SK-N-SH (cell line): ENCODE measurements at regions not wholly inside any gene's neighbourhood (a gene's known extent, or its start where the extent isn't known, plus 50 kb on each side); places are given as distances from the start of the nearest gene placed in this dataset.

Experiments
- CTCF ChIP-seq: fragments of 200-600 bp; sonication (generic); IDR thresholded peaks from 2 replicates; pipeline ENCODE4 v1.6.1; 2017; ENCODE audit warnings: antibody characterized with exemption, mild to moderate bottlenecking, moderate library complexity
- EZH2phosphoT487 ChIP-seq: fragments of 200-600 bp; sonication (generic); IDR thresholded peaks from 2 replicates; pipeline ENCODE4 v1.6.1; 2017; ENCODE audit warnings: low read depth, mixed run types, mild to moderate bottlenecking, antibody characterized with exemption, moderate library complexity, borderline replicate concordance
- FOXM1 ChIP-seq: IDR thresholded peaks from 2 replicates; pipeline ENCODE4 v1.4.0; 2012; ENCODE audit warnings: low read depth, mild to moderate bottlenecking
- MEF2A ChIP-seq: IDR thresholded peaks from 2 replicates; pipeline ENCODE4 v1.4.0; 2012; ENCODE audit warnings: low read depth, borderline replicate concordance
- MXI1 ChIP-seq: IDR thresholded peaks from 2 replicates; pipeline ENCODE4 v1.6.1; 2012; ENCODE audit warnings: mild to moderate bottlenecking, low read depth, low read length, improper control_type of control experiment
- NFIC ChIP-seq: IDR thresholded peaks from 2 replicates; pipeline ENCODE4 v1.4.0; 2012; ENCODE audit warnings: borderline replicate concordance
- REST ChIP-seq: IDR thresholded peaks from 2 replicates; pipeline ENCODE4 v1.6.1; 2012; ENCODE audit warnings: mild to moderate bottlenecking, low read depth, low read length, moderate library complexity
- RFX5 ChIP-seq: IDR thresholded peaks from 2 replicates; pipeline ENCODE4 v1.6.1; 2012; ENCODE audit warnings: mild to moderate bottlenecking, improper control_type of control experiment, low read length
- RXRA ChIP-seq: IDR thresholded peaks from 2 replicates; pipeline ENCODE4 v1.4.0; 2012; ENCODE audit warnings: low read depth, mild to moderate bottlenecking, borderline replicate concordance
- TAF1 ChIP-seq: IDR thresholded peaks from 2 replicates; pipeline ENCODE4 v1.6.1; 2012; ENCODE audit warnings: low read depth, mild to moderate bottlenecking, low read length, moderate library complexity, borderline replicate concordance

GRCh38 chr11:64457416-64458010 lies 98.2 kb upstream of the SLC22A11 start:
- TF ChIP-seq NFIC, result no peak
- TF ChIP-seq TAF1, result no peak
- TF ChIP-seq CTCF, result no peak
- TF ChIP-seq EZH2phosphoT487, result no peak
- no peak for TF ChIP-seq REST
- no peak for TF ChIP-seq MXI1
- TF ChIP-seq RXRA, result no peak
- TF ChIP-seq MEF2A, result no peak
- no peak for TF ChIP-seq RFX5
- no peak for TF ChIP-seq FOXM1
